PC-9 (cell line): ENCODE measurements at regions not wholly inside any gene's neighbourhood (a gene's known extent, or its start where the extent isn't known, plus 50 kb on each side); places are given as distances from the start of the nearest gene placed in this dataset.

Experiments
- BruUV-seq: library from RNA; stranded (reverse); fragments of 400-500 nt; replicated peaks from 2 replicates; lab custom pipeline; 2021; lab: Mats Ljungman, UMichigan
- CTCF ChIA-PET: fragments of 300-600 bp; sonication (Branson Sonifier 250); formaldehyde crosslinking; loops from one replicate; lab custom pipeline; 2022; ENCODE audit warnings: antibody characterized with exemption; lab: Charles Lee
- POLR2A ChIA-PET: fragments of 300-600 bp; sonication (Branson Sonifier 250); formaldehyde crosslinking; loops from one replicate; lab custom pipeline; 2022; ENCODE audit warnings: antibody characterized with exemption; ENCODE audit not compliant: unreplicated experiment; lab: Charles Lee
- DNase-seq, 2 experiments: peaks; one replicate each; pipeline versions ENCODE4 v3.0.0 to v3.0.0-alpha.2; 2015 to 2022; ENCODE audit warnings: mixed read lengths in 1 of 2
- H2AFZ ChIP-seq: fragments of 200-600 bp; sonication (generic); 2 replicates; pipeline ENCODE4 v1.8.1; 2017; ENCODE audit warnings: antibody characterized with exemption
- H3F3A ChIP-seq: fragments of 200-600 bp; sonication (generic); 2 replicates; pipeline ENCODE4 v1.8.1; 2017; ENCODE audit warnings: antibody characterized with exemption, mild to moderate bottlenecking, low read depth; ENCODE audit not compliant: insufficient read depth
- H3K27ac ChIP-seq: fragments of 200-600 bp; sonication (generic); 2 replicates; pipeline ENCODE4 v1.6.1; 2016; ENCODE audit warnings: mixed run types
- H3K27me3 ChIP-seq: fragments of 200-600 bp; sonication (generic); 2 replicates; pipeline ENCODE4 v1.6.1; 2016; ENCODE audit warnings: low read depth, mixed run types; ENCODE audit not compliant: insufficient read depth
- H3K36me3 ChIP-seq: fragments of 200-600 bp; sonication (generic); 2 replicates; pipeline ENCODE4 v1.6.1; 2016; ENCODE audit warnings: low read depth, mixed run types
- H3K4me1 ChIP-seq: fragments of 200-600 bp; sonication (generic); replicated peaks from 2 replicates; pipeline ENCODE4 v1.6.1; 2016; ENCODE audit warnings: mixed run types; ENCODE audit not compliant: insufficient read depth
- H3K4me2 ChIP-seq: fragments of 200-600 bp; sonication (generic); 2 replicates; pipeline ENCODE4 v1.6.1; 2017; ENCODE audit warnings: mixed run types
- H3K4me3 ChIP-seq: fragments of 200-600 bp; sonication (generic); 2 replicates; pipeline ENCODE4 v1.6.1; 2016; ENCODE audit warnings: mixed run types
- H3K79me2 ChIP-seq: fragments of 200-600 bp; sonication (generic); 2 replicates; pipeline ENCODE4 v1.6.1; 2017; ENCODE audit warnings: low read depth, mixed run types
- H3K9me2 ChIP-seq: fragments of 200-600 bp; sonication (generic); 2 replicates; pipeline ENCODE4 v1.8.1; 2017; ENCODE audit warnings: mild to moderate bottlenecking; ENCODE audit not compliant: insufficient read depth
- H3K9me3 ChIP-seq: fragments of 200-600 bp; sonication (generic); 2 replicates; pipeline ENCODE4 v1.8.1; 2016; ENCODE audit warnings: low read depth; ENCODE audit not compliant: insufficient read depth
- H4K20me1 ChIP-seq: fragments of 200-600 bp; sonication (generic); 2 replicates; pipeline ENCODE4 v1.8.1; 2017; ENCODE audit not compliant: insufficient read depth
- CTCF ChIP-seq: fragments of 200-600 bp; sonication (generic); conservative IDR thresholded peaks from 2 replicates; pipeline ENCODE4 v1.6.1; 2017; ENCODE audit warnings: mixed run types, antibody characterized with exemption, mild to moderate bottlenecking, moderate library complexity
- EZH2 ChIP-seq: fragments of 200-600 bp; sonication (generic); IDR thresholded peaks from 2 replicates; pipeline ENCODE4 v1.8.0; 2017; ENCODE audit warnings: antibody characterized with exemption, low read depth
- intact Hi-C: fragments of 100-400 bp; cut with micrococcal nuclease; formaldehyde crosslinking; loops from one replicate; pipeline ENCODE4 v1.10.0; 2022; ENCODE audit not compliant: unreplicated experiment

DNA sequence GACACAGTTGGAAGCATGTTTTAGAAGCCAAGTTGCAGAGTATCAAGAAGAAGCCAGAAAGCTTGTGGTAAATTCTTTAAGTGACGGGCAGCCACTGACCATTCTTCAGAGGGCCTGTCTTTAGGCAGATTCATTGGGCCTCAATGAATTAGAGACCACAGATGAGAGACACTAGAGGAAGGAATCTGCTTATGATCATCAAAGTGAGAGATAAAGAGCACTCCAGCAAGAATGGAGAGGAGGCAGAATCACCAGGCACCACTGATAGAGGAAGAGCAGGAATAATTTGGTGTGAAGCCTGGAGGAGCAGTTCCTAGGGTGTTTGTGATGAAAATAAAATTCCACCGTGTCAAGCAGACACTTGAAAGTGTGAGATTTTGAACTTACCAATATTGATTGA, 365.9 kb upstream of the SLC30A5 start:
- no TSS peak for BruUV-seq
- Histone ChIP-seq H3K9me2 (0 out of 2 replicates have a peak, but pooled peaks cover 5% of the 10 kb centered on the region), H3K4me1 (no peaks in the 10 kb centered on the region; the same call in 1 of the 2 replicates)

GRCh38 chr5:68729678-68730077, 364.1 kb upstream of the SLC30A5 start:
- intact Hi-C loops: no loop called here
- Histone ChIP-seq H3F3A (no peaks in the 10 kb centered on the region), H3K9me2 (0 out of 2 replicates have a peak, but pooled peaks cover 5% of the 10 kb centered on the region), H3K4me2 (no peak overlapping the region), H3K9me3 (no peaks in the 10 kb centered on the region), H3K36me3 (no peaks in the 10 kb centered on the region), H3K4me3 (no peak overlapping the region), H2AFZ (no peak overlapping the region), H4K20me1 (no peaks in the 10 kb centered on the region), H3K4me1 (no peaks in the 10 kb centered on the region; the same call in 1 of the 2 replicates), H3K27ac (no peak overlapping the region), H3K27me3 (no peaks in the 10 kb centered on the region), H3K79me2 (no peaks in the 10 kb centered on the region)
- ChIA-PET POLR2A (no interaction called here), CTCF (no interaction called here)
- no peak for DNase-seq
- TF ChIP-seq CTCF (no peak), EZH2 (no peak)
- BruUV-seq: no TSS peak

More for the DNA sequence above, 365.9 kb upstream of the SLC30A5 start:
- ChIA-PET CTCF (no interaction called here), POLR2A (no interaction called here)
- no peak for DNase-seq
- TF ChIP-seq CTCF: no peak
- TF ChIP-seq EZH2: no peak
- no peaks in the 10 kb centered on the region for H3K27me3 ChIP-seq
- no peaks in the 10 kb centered on the region for H3K9me3 ChIP-seq
- H3K79me2 ChIP-seq: no peaks in the 10 kb centered on the region
- no peak overlapping the region for H3K4me3 ChIP-seq
- no peaks in the 10 kb centered on the region for H3F3A ChIP-seq
- H4K20me1 ChIP-seq: no peaks in the 10 kb centered on the region
- H3K36me3 ChIP-seq: no peaks in the 10 kb centered on the region
- no peak overlapping the region for H3K27ac ChIP-seq
- no peak overlapping the region for H3K4me2 ChIP-seq
- intact Hi-C loops: no loop called here
- no peak overlapping the region for H2AFZ ChIP-seq

DNA sequence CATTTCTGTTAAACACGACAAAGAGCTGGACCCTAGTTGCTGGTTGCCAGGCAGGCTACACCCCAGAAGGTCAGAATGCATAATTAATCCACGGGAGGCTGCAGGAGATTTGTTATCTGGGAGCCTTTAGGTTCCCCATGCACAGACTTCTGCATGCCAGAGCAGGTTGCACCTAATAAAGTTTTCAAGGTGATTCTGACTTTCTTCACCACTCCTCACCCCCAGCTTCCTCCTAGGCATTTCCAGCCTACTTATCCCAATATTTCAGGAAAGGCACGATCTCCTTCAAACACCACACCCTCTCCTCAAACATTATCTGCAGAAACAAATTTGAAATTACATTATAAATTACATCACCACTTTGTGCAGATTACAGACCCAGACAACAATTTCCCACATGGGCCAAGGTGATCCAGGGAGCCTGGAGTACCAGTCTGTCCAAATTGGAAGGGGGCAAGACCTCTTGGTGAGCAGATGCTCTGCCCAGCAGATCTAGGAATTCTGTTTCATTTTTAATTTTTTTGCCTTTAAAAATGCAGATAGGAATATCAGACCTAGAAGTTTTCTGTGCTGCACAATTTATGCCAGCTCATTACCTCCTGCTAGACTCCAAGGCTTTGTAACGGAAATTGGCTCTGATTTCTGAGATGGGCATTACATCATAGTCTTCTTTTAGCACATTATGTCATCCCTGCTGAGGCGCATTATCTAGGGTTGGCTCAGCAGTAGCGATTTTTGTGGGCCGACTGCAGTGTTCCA, 363.4 kb upstream of the SLC30A5 start:
- CTCF ChIA-PET: no interaction called here
- no peaks in the 10 kb centered on the region for H4K20me1 ChIP-seq
- no peak overlapping the region for H3K27ac ChIP-seq
- POLR2A ChIA-PET: no interaction called here
- no peaks in the 10 kb centered on the region; the same call in 1 of the 2 replicates for H3K4me1 ChIP-seq
- no peak overlapping the region for H3K4me2 ChIP-seq
- H3K9me2 ChIP-seq: 0 out of 2 replicates have a peak, but pooled peaks cover 5% of the 10 kb centered on the region
- BruUV-seq: no TSS peak
- H2AFZ ChIP-seq: no peak overlapping the region
- no peak for DNase-seq
- no peaks in the 10 kb centered on the region for H3K36me3 ChIP-seq
- H3K27me3 ChIP-seq: no peaks in the 10 kb centered on the region
- H3K9me3 ChIP-seq: no peaks in the 10 kb centered on the region
- TF ChIP-seq CTCF (no peak), EZH2 (no peak)
- no peak overlapping the region for H3K4me3 ChIP-seq
- H3F3A ChIP-seq: no peaks in the 10 kb centered on the region
- no peaks in the 10 kb centered on the region for H3K79me2 ChIP-seq
- intact Hi-C loops: no loop called here
